CD8-positive, alpha-beta memory T cell (primary cell): ENCODE measurements at regions not wholly inside any gene's neighbourhood (a gene's known extent, or its start where the extent isn't known, plus 50 kb on each side); places are given as distances from the start of the nearest gene placed in this dataset.
A peak's percentile ranks its signal among the peaks of the same experiment; 100 is the strongest.

Experiments
- CTCF ChIA-PET: fragments of 350-600 bp; sonication (Branson Sonifier 250); formaldehyde crosslinking; loops from one replicate; lab custom pipeline; 2021; ENCODE audit warnings: antibody characterized with exemption; lab: Charles Lee
- POLR2A ChIA-PET: fragments of 350-600 bp; sonication (Branson Sonifier 250); formaldehyde crosslinking; loops from one replicate; lab custom pipeline; 2021; ENCODE audit warnings: antibody characterized with exemption; lab: Charles Lee
- DNase-seq, 5 donors: peaks; one replicate each; pipeline versions ENCODE4 v3.0.0 to v3.0.0-alpha.2; 2020 to 2022; ENCODE audit warnings: mixed read lengths in 1 of 5
- H3K27ac ChIP-seq: one replicate; pipeline ENCODE4 v1.7.0; 2013; ENCODE audit warnings: low read depth, mild to moderate bottlenecking, low read length, moderate library complexity
- H3K27me3 ChIP-seq: 2 replicates; pipeline ENCODE4 v1.7.0; 2013; ENCODE audit warnings: low read length, mild to moderate bottlenecking; ENCODE audit not compliant: insufficient read depth, poor library complexity, severe bottlenecking
- H3K36me3 ChIP-seq: 2 replicates; pipeline ENCODE4 v1.7.0; 2013; ENCODE audit warnings: mild to moderate bottlenecking, low read length, moderate library complexity; ENCODE audit not compliant: insufficient read depth
- H3K4me1 ChIP-seq: 2 replicates; pipeline ENCODE4 v1.7.0; 2013; ENCODE audit warnings: mild to moderate bottlenecking, low read length, moderate library complexity; ENCODE audit not compliant: insufficient read depth
- H3K4me3 ChIP-seq: 2 replicates; pipeline ENCODE4 v1.7.0; 2013; ENCODE audit warnings: mild to moderate bottlenecking, low read length
- H3K9me3 ChIP-seq: 2 replicates; pipeline ENCODE4 v1.7.0; 2013; ENCODE audit warnings: mild to moderate bottlenecking, low read length
- H3K27ac Mint-ChIP-seq, 8 donors: one replicate each; pipeline ENCODE4 v1.8.0; 2020 to 2021; ENCODE audit warnings: mixed read lengths in 8 of 8, mild to moderate bottlenecking in 6 of 8, inconsistent platforms in 3 of 8, moderate library complexity in 3 of 8
- H3K27me3 Mint-ChIP-seq, 2 donors: one replicate each; pipeline ENCODE4 v1.8.0; 2020 to 2021; ENCODE audit warnings: mixed read lengths in 2 of 2, mild to moderate bottlenecking in 1 of 2, moderate library complexity in 1 of 2
- H3K36me3 Mint-ChIP-seq, 3 donors: one replicate each; pipeline ENCODE4 v1.8.0; 2020 to 2021; ENCODE audit warnings: mixed read lengths in 3 of 3, inconsistent platforms in 1 of 3, mild to moderate bottlenecking in 1 of 3
- H3K4me1 Mint-ChIP-seq, 3 donors: one replicate each; pipeline ENCODE4 v1.8.0; 2020 to 2021; ENCODE audit warnings: mixed read lengths in 3 of 3, inconsistent platforms in 1 of 3, mild to moderate bottlenecking in 1 of 3
- H3K4me3 Mint-ChIP-seq, 7 donors: one replicate each; pipeline ENCODE4 v1.8.0; 2020 to 2021; ENCODE audit warnings: mixed read lengths in 7 of 7, mild to moderate bottlenecking in 6 of 7, moderate library complexity in 4 of 7, inconsistent platforms in 2 of 7
- H3K9me3 Mint-ChIP-seq, 5 donors: one replicate each; pipeline ENCODE4 v1.8.0; 2020 to 2022; ENCODE audit warnings: mixed read lengths in 5 of 5, mild to moderate bottlenecking in 3 of 5, moderate library complexity in 2 of 5, inconsistent platforms in 1 of 5

- ChIA-PET POLR2A (no interaction called here), CTCF (interaction anchor here (1.0 kb wide), 1 partner anchor 12 kb away, joined by 4 read pairs; no protein-coding TSS in a partner anchor)
- Histone ChIP-seq H3K9me3 (no peaks in the 10 kb centered on the region), H3K4me3 (no peak overlapping the region), H3K36me3 (no peaks in the 10 kb centered on the region), H3K27me3 (peaks cover 3% of the 10 kb centered on the region), H3K4me1 (no peaks in the 10 kb centered on the region), H3K27ac (no peak overlapping the region)
- Mint-ChIP-seq H3K27ac (peak overlapping the region in 1 of 8 donors; percentile 30), H3K27me3 (peaks cover 7 to 31% of the 10 kb centered on the region in 2 donors), H3K9me3 (no peaks in the 10 kb centered on the region), H3K4me1 (peaks cover 0 to 6% (median 0%) of the 10 kb centered on the region in 3 donors), H3K4me3 (no peak overlapping the region), H3K36me3 (no peaks in the 10 kb centered on the region)
- no peak for DNase-seq
These were observed 145.2 kb upstream of the SFRP2 start for GRCh38 chr4:153933915-153934687.

DNA sequence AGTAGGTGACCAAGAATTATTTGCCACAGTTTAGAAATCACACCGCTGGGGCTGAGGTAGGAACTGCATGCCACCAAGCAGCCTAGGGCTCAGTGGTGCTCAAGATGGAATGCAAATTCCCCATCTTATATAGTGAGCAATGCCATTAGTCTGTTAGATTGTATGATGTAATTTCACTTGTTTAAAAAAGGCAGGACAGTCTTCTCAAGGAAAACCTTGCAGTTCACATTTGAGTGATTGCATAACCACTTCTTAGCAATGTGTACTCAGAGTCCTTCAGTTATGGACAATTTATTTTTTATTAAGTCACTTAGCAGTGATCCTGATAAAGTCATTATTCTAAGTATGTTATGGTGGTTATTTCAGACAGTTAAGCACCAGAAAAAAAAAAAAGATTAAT lies 142.9 kb upstream of the SFRP2 start:
- peaks cover 3% of the 10 kb centered on the region for H3K27me3 ChIP-seq
- Mint-ChIP-seq H3K4me3 (no peak overlapping the region), H3K9me3 (no peaks in the 10 kb centered on the region), H3K27me3 (peaks cover 7 to 24% of the 10 kb centered on the region in 2 donors), H3K36me3 (no peaks in the 10 kb centered on the region), H3K27ac (no peak overlapping the region), H3K4me1 (no peaks in the 10 kb centered on the region)
- H3K9me3 ChIP-seq: no peaks in the 10 kb centered on the region
- no peak overlapping the region for H3K27ac ChIP-seq
- ChIA-PET CTCF (no interaction called here), POLR2A (no interaction called here)
- DNase-seq: no peak
- no peaks in the 10 kb centered on the region for H3K4me1 ChIP-seq
- no peaks in the 10 kb centered on the region for H3K36me3 ChIP-seq
- no peak overlapping the region for H3K4me3 ChIP-seq

- Histone ChIP-seq H3K9me3 (no peaks in the 10 kb centered on the region), H3K27ac (no peak overlapping the region), H3K4me3 (no peak overlapping the region), H3K4me1 (no peaks in the 10 kb centered on the region), H3K36me3 (no peaks in the 10 kb centered on the region), H3K27me3 (peaks cover 3% of the 10 kb centered on the region)
- no peaks in the 10 kb centered on the region for H3K36me3 Mint-ChIP-seq
- no peaks in the 10 kb centered on the region for H3K4me1 Mint-ChIP-seq
- no peaks in the 10 kb centered on the region for H3K9me3 Mint-ChIP-seq
- DNase-seq: no peak
- ChIA-PET POLR2A (no interaction called here), CTCF (interaction anchor here (0.5 kb wide), 1 partner anchor 1119 kb away, joined by 5 read pairs; no protein-coding TSS in a partner anchor)
- peaks cover 7 to 16% of the 10 kb centered on the region in 2 donors for H3K27me3 Mint-ChIP-seq
- no peak overlapping the region for H3K27ac Mint-ChIP-seq
- H3K4me3 Mint-ChIP-seq: no peak overlapping the region
These were observed 140.8 kb upstream of the SFRP2 start for GRCh38 chr4:153929675-153930074.

- no peak overlapping the region for H3K27ac ChIP-seq
- no peaks in the 10 kb centered on the region for H3K9me3 ChIP-seq
- Mint-ChIP-seq H3K27me3 (peaks cover 0 to 6% of the 10 kb centered on the region in 2 donors), H3K36me3 (no peaks in the 10 kb centered on the region), H3K4me1 (no peaks in the 10 kb centered on the region), H3K27ac (no peak overlapping the region), H3K4me3 (no peak overlapping the region), H3K9me3 (no peaks in the 10 kb centered on the region)
- no peaks in the 10 kb centered on the region for H3K36me3 ChIP-seq
- no peak overlapping the region for H3K4me3 ChIP-seq
- ChIA-PET POLR2A (no interaction called here), CTCF (no interaction called here)
- H3K4me1 ChIP-seq: no peaks in the 10 kb centered on the region
- no peaks in the 10 kb centered on the region for H3K27me3 ChIP-seq
- no peak for DNase-seq
These were observed 138.6 kb upstream of the SFRP2 start for GRCh38 chr4:153927451-153927850.

DNA sequence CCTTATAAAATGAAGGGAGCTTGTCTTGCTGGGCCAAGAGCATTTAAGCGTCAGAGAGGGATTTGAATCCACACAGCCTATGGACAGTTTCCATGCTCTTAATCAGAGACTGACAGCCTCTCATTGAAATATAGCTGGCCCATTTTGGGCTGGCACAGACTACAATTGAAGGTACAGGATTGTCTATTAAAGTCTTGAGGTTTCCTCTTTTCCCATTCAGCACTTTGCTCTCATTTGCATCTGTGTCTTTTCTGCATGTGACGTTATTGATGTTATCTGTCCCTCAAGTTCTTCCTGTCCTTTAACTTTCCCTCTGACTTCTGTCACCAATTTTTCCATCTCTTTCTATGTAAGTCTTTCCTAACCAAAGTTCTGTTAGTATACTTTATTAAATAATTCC lies 133.3 kb upstream of the SFRP2 start:
- Mint-ChIP-seq H3K9me3 (peaks cover 0 to 2% (median 0%) of the 10 kb centered on the region in 5 donors), H3K4me1 (no peaks in the 10 kb centered on the region), H3K27ac (no peak overlapping the region), H3K27me3 (peaks cover 0 to 7% of the 10 kb centered on the region in 2 donors), H3K4me3 (no peak overlapping the region), H3K36me3 (no peaks in the 10 kb centered on the region)
- no peak overlapping the region for H3K4me3 ChIP-seq
- H3K4me1 ChIP-seq: no peaks in the 10 kb centered on the region
- no peaks in the 10 kb centered on the region for H3K36me3 ChIP-seq
- no peak for DNase-seq
- H3K9me3 ChIP-seq: no peaks in the 10 kb centered on the region
- ChIA-PET CTCF (interaction anchor here (1.5 kb wide), 1 partner anchor 12 kb away, joined by 4 read pairs; no protein-coding TSS in a partner anchor), POLR2A (no interaction called here)
- H3K27ac ChIP-seq: no peak overlapping the region
- H3K27me3 ChIP-seq: no peaks in the 10 kb centered on the region

DNA sequence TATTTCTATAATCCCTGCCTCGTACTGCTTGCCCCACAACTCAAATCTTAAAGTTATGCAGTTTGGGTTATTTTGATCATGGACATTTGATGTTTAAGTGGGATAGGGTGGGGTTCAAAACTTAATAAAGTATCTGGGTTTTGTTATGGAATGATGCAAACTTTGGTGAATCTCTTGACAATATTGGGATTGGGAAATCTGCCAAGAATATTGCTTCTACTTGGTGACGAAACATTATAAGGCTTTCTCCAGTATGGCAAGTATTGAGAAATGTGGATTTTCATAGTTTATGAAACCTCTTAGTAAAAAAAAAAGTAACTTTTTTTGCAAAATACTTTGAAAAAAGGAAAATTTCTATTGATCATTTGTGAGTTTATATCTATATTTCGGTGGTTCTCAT lies 130.8 kb upstream of the SFRP2 start:
- Histone ChIP-seq H3K27me3 (no peaks in the 10 kb centered on the region), H3K4me1 (no peaks in the 10 kb centered on the region), H3K9me3 (no peaks in the 10 kb centered on the region), H3K4me3 (no peak overlapping the region), H3K27ac (no peak overlapping the region), H3K36me3 (no peaks in the 10 kb centered on the region)
- Mint-ChIP-seq H3K36me3 (no peaks in the 10 kb centered on the region), H3K4me1 (no peaks in the 10 kb centered on the region), H3K27me3 (peaks cover 2 to 7% of the 10 kb centered on the region in 2 donors), H3K9me3 (peaks cover 0 to 2% (median 0%) of the 10 kb centered on the region in 5 donors), H3K27ac (no peak overlapping the region), H3K4me3 (no peak overlapping the region)
- DNase-seq: no peak
- ChIA-PET POLR2A (no interaction called here), CTCF (no interaction called here)

DNA sequence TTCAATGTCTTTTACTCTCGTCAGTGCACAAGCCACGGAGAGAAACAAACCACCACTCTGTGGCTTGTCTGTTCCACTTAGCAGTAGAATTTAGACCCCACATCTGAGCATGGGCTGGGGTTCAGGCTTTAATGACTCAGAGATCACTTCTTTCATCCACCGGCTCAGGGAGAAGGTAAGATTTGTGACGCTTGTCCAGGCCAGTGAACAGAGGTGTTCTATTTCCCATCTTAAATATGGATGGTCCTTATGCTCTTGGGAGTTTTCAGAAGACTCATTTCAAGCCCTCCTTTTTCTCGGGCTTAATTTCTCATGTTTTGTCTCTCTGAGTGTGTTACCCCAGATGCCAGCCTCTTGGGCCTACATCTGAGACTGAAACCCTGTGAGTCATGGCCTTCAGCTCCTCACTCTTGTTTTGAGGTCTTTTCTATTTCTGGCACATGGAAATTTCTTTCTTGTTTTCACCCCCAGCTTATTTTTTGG lies 127.4 kb upstream of the SFRP2 start:
- H3K27me3 ChIP-seq: no peaks in the 10 kb centered on the region
- ChIA-PET POLR2A (no interaction called here), CTCF (no interaction called here)
- H3K4me3 ChIP-seq: no peak overlapping the region
- Mint-ChIP-seq H3K27ac (peak overlapping the region in 1 of 8 donors; percentile 10), H3K9me3 (peaks cover 0 to 2% (median 0%) of the 10 kb centered on the region in 5 donors), H3K36me3 (peaks cover 0 to 3% (median 0%) of the 10 kb centered on the region in 3 donors), H3K4me3 (no peak overlapping the region), H3K4me1 (no peaks in the 10 kb centered on the region), H3K27me3 (peaks cover 5 to 22% of the 10 kb centered on the region in 2 donors)
- H3K4me1 ChIP-seq: no peaks in the 10 kb centered on the region
- H3K27ac ChIP-seq: no peak overlapping the region
- H3K36me3 ChIP-seq: no peaks in the 10 kb centered on the region
- H3K9me3 ChIP-seq: no peaks in the 10 kb centered on the region
- no peak for DNase-seq

GRCh38 chr4:153912301-153912700 lies 123.4 kb upstream of the SFRP2 start:
- no peaks in the 10 kb centered on the region for H3K4me1 ChIP-seq
- no peak for DNase-seq
- H3K4me3 ChIP-seq: no peak overlapping the region
- no peaks in the 10 kb centered on the region for H3K9me3 ChIP-seq
- Mint-ChIP-seq H3K36me3 (peaks cover 0 to 3% (median 0%) of the 10 kb centered on the region in 3 donors), H3K9me3 (no peaks in the 10 kb centered on the region), H3K27ac (no peak overlapping the region), H3K4me3 (no peak overlapping the region), H3K27me3 (peaks cover 7 to 25% of the 10 kb centered on the region in 2 donors), H3K4me1 (peaks cover 0 to 6% (median 0%) of the 10 kb centered on the region in 3 donors)
- no peaks in the 10 kb centered on the region for H3K36me3 ChIP-seq
- ChIA-PET POLR2A (no interaction called here), CTCF (no interaction called here)
- no peak overlapping the region for H3K27ac ChIP-seq
- no peaks in the 10 kb centered on the region for H3K27me3 ChIP-seq
